Ascending aorta (tissue), 2 donors: ENCODE measurements at regions not wholly inside any gene's neighbourhood (a gene's known extent, or its start where the extent isn't known, plus 50 kb on each side); places are given as distances from the start of the nearest gene placed in this dataset.

Source experiments
- DNase-seq, 2 donors: peaks; one replicate each; pipeline ENCODE4 v3.0.0-alpha.2; 2019; ENCODE audit warnings: low spot score in 2 of 2
- H3K27ac ChIP-seq, 2 donors: fragments of 200-600 bp; sonication (generic); one replicate each; pipeline ENCODE4 v1.5.1; 2016 to 2017; ENCODE audit warnings: mild to moderate bottlenecking in 1 of 2
- H3K27me3 ChIP-seq: fragments of 200-600 bp; sonication (generic); one replicate; pipeline ENCODE4 v1.5.1; 2017
- H3K36me3 ChIP-seq, 2 donors: fragments of 200-600 bp; sonication (generic); one replicate each; pipeline ENCODE4 v1.5.1; 2016
- H3K4me1 ChIP-seq, 2 donors: fragments of 200-600 bp; sonication (generic); one replicate each; pipeline ENCODE4 v1.5.1; 2016 to 2017; ENCODE audit warnings: mild to moderate bottlenecking in 1 of 2
- H3K4me3 ChIP-seq, 2 donors: fragments of 200-600 bp; sonication (generic); one replicate each; pipeline ENCODE4 v1.5.1; 2016 to 2017; ENCODE audit warnings: mild to moderate bottlenecking in 1 of 2
- H3K9me3 ChIP-seq, 2 donors: fragments of 200-600 bp; sonication (generic); one replicate each; pipeline ENCODE4 v1.5.1; 2016
- CTCF ChIP-seq, 3 experiments: fragments of 200-600 bp in 2 of 3; fragments of 450-650 bp in 1 of 3; sonication (generic) in 2 of 3; IDR thresholded peaks; one replicate each; pipeline ENCODE4 v1.5.1; 2016 to 2019; ENCODE audit warnings: antibody characterized with exemption in 3 of 3, mild to moderate bottlenecking in 1 of 3, moderate library complexity in 1 of 3
- intact Hi-C: fragments of 100-400 bp; cut with DNase I; formaldehyde crosslinking; loops from one replicate; pipeline ENCODE4 v1.15.1; 2023

- DNase-seq, result no peak
- no peak overlapping the region for H3K27ac ChIP-seq
- TF ChIP-seq CTCF (IDR thresholded peaks at IDR 0.05), result no peak
These were observed 78.9 kb downstream of the KCNF1 start for GRCh38 chr2:10990561-10991111.

GRCh38 chr2:10992023-10992791 lies 80.5 kb downstream of the KCNF1 start:
- no peak for DNase-seq
- intact Hi-C loops, result no loop called here
- Histone ChIP-seq H3K36me3 (no peaks in the 10 kb centered on the region), H3K27me3 (no peaks in the 10 kb centered on the region), H3K4me1 (no peaks in the 10 kb centered on the region), H3K4me3 (no peak overlapping the region), H3K9me3 (no peaks in the 10 kb centered on the region), H3K27ac (no peak overlapping the region)
- no peak for TF ChIP-seq CTCF (IDR thresholded peaks at IDR 0.05)

More at GRCh38 chr2:10990561-10991111, 78.9 kb downstream of the KCNF1 start:
- H3K4me3 ChIP-seq, result no peak overlapping the region
- intact Hi-C loops, result no loop called here
- no peaks in the 10 kb centered on the region for H3K4me1 ChIP-seq
- H3K9me3 ChIP-seq, result no peaks in the 10 kb centered on the region
- no peaks in the 10 kb centered on the region for H3K36me3 ChIP-seq
- H3K27me3 ChIP-seq, result no peaks in the 10 kb centered on the region

- intact Hi-C loops, result no loop called here
- Histone ChIP-seq H3K27me3 (no peaks in the 10 kb centered on the region), H3K27ac (no peak overlapping the region), H3K4me3 (no peak overlapping the region), H3K36me3 (no peaks in the 10 kb centered on the region), H3K4me1 (no peaks in the 10 kb centered on the region), H3K9me3 (no peaks in the 10 kb centered on the region)
- no peak for DNase-seq
- no peak for TF ChIP-seq CTCF (IDR thresholded peaks at IDR 0.05)
These were observed 81.3 kb downstream of the KCNF1 start for GRCh38 chr2:10993001-10993481.

GRCh38 chr2:10995366-10995970 lies 83.7 kb downstream of the KCNF1 start:
- H3K9me3 ChIP-seq, result no peaks in the 10 kb centered on the region
- no peaks in the 10 kb centered on the region for H3K27me3 ChIP-seq
- no peaks in the 10 kb centered on the region for H3K36me3 ChIP-seq
- no peaks in the 10 kb centered on the region for H3K4me1 ChIP-seq
- H3K27ac ChIP-seq, result no peak overlapping the region
- DNase-seq, result no peak
- no peak overlapping the region for H3K4me3 ChIP-seq
- intact Hi-C loops, result no loop called here
- TF ChIP-seq CTCF (IDR thresholded peaks at IDR 0.05), result no peak

- intact Hi-C loops, result no loop called here
- TF ChIP-seq CTCF (IDR thresholded peaks at IDR 0.05), result no peak
- Histone ChIP-seq H3K27me3 (no peaks in the 10 kb centered on the region), H3K9me3 (no peaks in the 10 kb centered on the region), H3K4me3 (no peak overlapping the region), H3K4me1 (no peaks in the 10 kb centered on the region), H3K27ac (no peak overlapping the region), H3K36me3 (no peaks in the 10 kb centered on the region)
- DNase-seq, result no peak
These were observed 92.5 kb downstream of the KCNF1 start for GRCh38 chr2:11004199-11004598.
